Naive thymus-derived CD4-positive, alpha-beta T cell (primary cell): ENCODE measurements at regions not wholly inside any gene's neighbourhood (a gene's known extent, or its start where the extent isn't known, plus 50 kb on each side); places are given as distances from the start of the nearest gene placed in this dataset.

ENCODE experiments used
- ATAC-seq: fragments of 150-1000 bp; cut with Tn5 transposase; 2 replicates; pipeline ENCODE4 v1.10.0; 2021; ENCODE audit warnings: mild to moderate bottlenecking, moderate library complexity
- CTCF ChIA-PET: fragments of 350-600 bp; sonication (Branson Sonifier 250); formaldehyde crosslinking; loops from one replicate; lab custom pipeline; 2021; ENCODE audit warnings: antibody characterized with exemption; lab: Charles Lee
- POLR2A ChIA-PET: fragments of 350-600 bp; sonication (Branson Sonifier 250); formaldehyde crosslinking; loops from one replicate; lab custom pipeline; 2021; ENCODE audit warnings: antibody characterized with exemption, inconsistent platforms; lab: Charles Lee
- DNase-seq, 9 donors: peaks; one replicate each; pipeline versions ENCODE4 v3.0.0 to v3.0.0-alpha.2; 2020 to 2022; ENCODE audit warnings: mixed read lengths in 1 of 9
- H3K27ac ChIP-seq: one replicate; pipeline ENCODE4 v1.7.0; 2013; ENCODE audit warnings: mild to moderate bottlenecking, low read depth, low read length, moderate library complexity
- H3K27me3 ChIP-seq, 2 donors: one replicate each; pipeline ENCODE4 v1.7.0; 2013; ENCODE audit warnings: low read length in 2 of 2, mild to moderate bottlenecking in 2 of 2, moderate library complexity in 2 of 2; ENCODE audit not compliant: control insufficient read depth in 2 of 2, insufficient read depth in 2 of 2
- H3K36me3 ChIP-seq, 3 experiments: 1 replicate in 2 of 3; 2 replicates in 1 of 3; pipeline ENCODE4 v1.7.0; 2013; ENCODE audit warnings: low read length in 3 of 3, mild to moderate bottlenecking in 3 of 3, moderate library complexity in 1 of 3; ENCODE audit not compliant: insufficient read depth in 3 of 3, control insufficient read depth in 2 of 3
- H3K4me1 ChIP-seq, 2 donors: one replicate each; pipeline ENCODE4 v1.7.0; 2013; ENCODE audit warnings: low read length in 2 of 2, mild to moderate bottlenecking in 2 of 2, moderate library complexity in 1 of 2; ENCODE audit not compliant: control insufficient read depth in 2 of 2, insufficient read depth in 2 of 2
- H3K4me3 ChIP-seq: 2 replicates; pipeline ENCODE4 v1.7.0; 2013; ENCODE audit warnings: mild to moderate bottlenecking, low read length
- H3K9me3 ChIP-seq, 3 experiments: 1 replicate in 2 of 3; 2 replicates in 1 of 3; pipeline ENCODE4 v1.7.0; 2013; ENCODE audit warnings: low read length in 3 of 3; ENCODE audit not compliant: control insufficient read depth in 2 of 3
- H3K27ac Mint-ChIP-seq, 9 donors: one replicate each; pipeline ENCODE4 v1.8.0; 2020 to 2022; ENCODE audit warnings: mixed read lengths in 9 of 9, mild to moderate bottlenecking in 8 of 9, moderate library complexity in 5 of 9, inconsistent platforms in 2 of 9
- H3K27me3 Mint-ChIP-seq, 5 donors: one replicate each; pipeline ENCODE4 v1.8.0; 2021 to 2022; ENCODE audit warnings: mixed read lengths in 5 of 5, mild to moderate bottlenecking in 1 of 5
- H3K36me3 Mint-ChIP-seq, 5 donors: one replicate each; pipeline ENCODE4 v1.8.0; 2020 to 2022; ENCODE audit warnings: mixed read lengths in 5 of 5, mild to moderate bottlenecking in 3 of 5, inconsistent platforms in 1 of 5
- H3K4me1 Mint-ChIP-seq, 7 donors: one replicate each; pipeline ENCODE4 v1.8.0; 2020 to 2022; ENCODE audit warnings: mixed read lengths in 7 of 7, mild to moderate bottlenecking in 3 of 7, inconsistent platforms in 1 of 7
- H3K4me3 Mint-ChIP-seq, 10 donors: one replicate each; pipeline ENCODE4 v1.8.0; 2020 to 2022; ENCODE audit warnings: mild to moderate bottlenecking in 10 of 10, mixed read lengths in 10 of 10, moderate library complexity in 6 of 10, inconsistent platforms in 2 of 10
- H3K9me3 Mint-ChIP-seq, 11 donors: one replicate each; pipeline ENCODE4 v1.8.0; 2020 to 2022; ENCODE audit warnings: mixed read lengths in 11 of 11, mild to moderate bottlenecking in 4 of 11, inconsistent platforms in 1 of 11, moderate library complexity in 1 of 11
- intact Hi-C, 2 donors: fragments of 100-400 bp; cut with micrococcal nuclease; formaldehyde crosslinking; loops; one replicate each; pipeline ENCODE4 v1.15.1; 2023

- no peak overlapping the region for H3K27ac Mint-ChIP-seq
These were observed 96.4 kb upstream of the DCD start for GRCh38 chr12:54744590-54744989.

GRCh38 chr12:54740882-54741281 lies 92.7 kb upstream of the DCD start:
- no peak overlapping the region for H3K27ac ChIP-seq
- no peaks in the 10 kb centered on the region for H3K9me3 ChIP-seq
- peak; percentile 72 for ATAC-seq
- DNase-seq, result peak in 6 of 9 donors; percentile 26 to 69 (median 52)
- Mint-ChIP-seq H3K36me3 (peaks cover 0 to 54% (median 7%) of the 10 kb centered on the region in 5 donors), H3K27ac (peak overlapping the region; percentile 16 to 81 (median 57)), H3K27me3 (peaks cover 0 to 18% (median 0%) of the 10 kb centered on the region in 5 donors), H3K4me3 (peak overlapping the region; percentile 0 to 71 (median 56)), H3K4me1 (peaks cover 29 to 89% (median 72%) of the 10 kb centered on the region in 7 donors), H3K9me3 (peaks cover 0 to 40% (median 7%) of the 10 kb centered on the region in 11 donors)
- intact Hi-C loops, result no loop called here
- no peaks in the 10 kb centered on the region for H3K27me3 ChIP-seq
- CTCF ChIA-PET, result interaction anchor here (0.6 to 3.2 kb wide), 7 partner anchors 9 to 489 kb away, joined by 3 to 18 read pairs (median 5); no protein-coding TSS in a partner anchor
- peaks cover 44 to 51% of the 10 kb centered on the region in 2 donors for H3K4me1 ChIP-seq
- H3K36me3 ChIP-seq, result no peaks in the 10 kb centered on the region
- no peak overlapping the region for H3K4me3 ChIP-seq
- POLR2A ChIA-PET, result interaction anchor here (0.7 to 2.9 kb wide), 3 partner anchors 108 to 255 kb away, joined by 3 to 15 read pairs (median 3); no protein-coding TSS in a partner anchor

More at GRCh38 chr12:54744590-54744989, 96.4 kb upstream of the DCD start:
- no peak overlapping the region for H3K27ac ChIP-seq
- no peak for ATAC-seq
- H3K4me1 ChIP-seq, result peaks cover 38 to 41% of the 10 kb centered on the region in 2 donors
- ChIA-PET CTCF (interaction anchor here (0.7 to 2.4 kb wide), 8 partner anchors 18 to 327 kb away, joined by 3 to 8 read pairs (median 6); no protein-coding TSS in a partner anchor), POLR2A (interaction anchor here (0.7 to 1.2 kb wide), 2 partner anchors 13 to 231 kb away, joined by 3 read pairs; no protein-coding TSS in a partner anchor)
- H3K36me3 ChIP-seq, result no peaks in the 10 kb centered on the region
- Mint-ChIP-seq H3K36me3 (peaks cover 0 to 34% (median 0%) of the 10 kb centered on the region in 5 donors), H3K4me3 (no peak overlapping the region), H3K4me1 (peaks cover 18 to 64% (median 46%) of the 10 kb centered on the region in 7 donors), H3K27me3 (peaks cover 0 to 14% (median 0%) of the 10 kb centered on the region in 5 donors), H3K9me3 (peaks cover 0 to 17% (median 0%) of the 10 kb centered on the region in 11 donors)
- no peaks in the 10 kb centered on the region for H3K27me3 ChIP-seq
- no peaks in the 10 kb centered on the region for H3K9me3 ChIP-seq
- H3K4me3 ChIP-seq, result no peak overlapping the region
- intact Hi-C loops, result no loop called here
- no peak for DNase-seq

DNA sequence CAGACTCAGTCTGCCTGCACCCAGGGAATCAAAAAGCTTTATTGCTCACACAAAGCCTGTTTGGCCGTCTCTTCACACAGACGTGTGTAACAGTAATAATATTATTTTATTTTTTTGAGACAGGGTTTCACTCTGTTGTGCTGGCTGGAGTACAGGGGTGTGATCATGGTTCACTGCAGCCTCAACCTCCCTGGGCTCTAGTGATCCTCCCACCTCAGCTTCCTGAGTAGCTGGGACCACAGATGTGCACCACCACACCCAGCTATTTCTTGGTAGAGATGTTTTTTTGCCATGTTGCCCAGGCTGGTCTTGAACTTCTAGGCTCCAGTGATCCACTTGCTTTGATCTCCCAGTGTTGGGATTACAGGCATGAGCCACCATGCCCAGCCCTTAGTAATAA lies 88.4 kb upstream of the DCD start:
- Histone ChIP-seq H3K4me1 (peaks cover 25 to 32% of the 10 kb centered on the region in 2 donors), H3K4me3 (no peak overlapping the region), H3K27me3 (no peaks in the 10 kb centered on the region), H3K36me3 (no peaks in the 10 kb centered on the region), H3K27ac (no peak overlapping the region), H3K9me3 (no peaks in the 10 kb centered on the region)
- ATAC-seq (no peak), DNase-seq (no peak)
- intact Hi-C loops, result no loop called here
- peaks cover 19 to 68% (median 56%) of the 10 kb centered on the region in 7 donors for H3K4me1 Mint-ChIP-seq
- POLR2A ChIA-PET, result interaction anchor here (0.7 to 1.6 kb wide), 4 partner anchors 13 to 291 kb away, joined by 3 to 7 read pairs (median 4); partner anchors contain the start of gene TESPA1
- H3K4me3 Mint-ChIP-seq, result peak overlapping the region in 9 of 10 donors; percentile 2 to 52 (median 42)
- H3K27ac Mint-ChIP-seq, result peak overlapping the region in 8 of 9 donors; percentile 12 to 82 (median 70)
- peaks cover 0 to 19% (median 0%) of the 10 kb centered on the region in 5 donors for H3K27me3 Mint-ChIP-seq
- peaks cover 0 to 43% (median 8%) of the 10 kb centered on the region in 5 donors for H3K36me3 Mint-ChIP-seq
- CTCF ChIA-PET, result interaction anchor here (0.7 to 2.2 kb wide), 7 partner anchors 12 to 335 kb away, joined by 3 to 6 read pairs (median 3); no protein-coding TSS in a partner anchor
- H3K9me3 Mint-ChIP-seq, result peaks cover 0 to 32% (median 10%) of the 10 kb centered on the region in 11 donors

DNA sequence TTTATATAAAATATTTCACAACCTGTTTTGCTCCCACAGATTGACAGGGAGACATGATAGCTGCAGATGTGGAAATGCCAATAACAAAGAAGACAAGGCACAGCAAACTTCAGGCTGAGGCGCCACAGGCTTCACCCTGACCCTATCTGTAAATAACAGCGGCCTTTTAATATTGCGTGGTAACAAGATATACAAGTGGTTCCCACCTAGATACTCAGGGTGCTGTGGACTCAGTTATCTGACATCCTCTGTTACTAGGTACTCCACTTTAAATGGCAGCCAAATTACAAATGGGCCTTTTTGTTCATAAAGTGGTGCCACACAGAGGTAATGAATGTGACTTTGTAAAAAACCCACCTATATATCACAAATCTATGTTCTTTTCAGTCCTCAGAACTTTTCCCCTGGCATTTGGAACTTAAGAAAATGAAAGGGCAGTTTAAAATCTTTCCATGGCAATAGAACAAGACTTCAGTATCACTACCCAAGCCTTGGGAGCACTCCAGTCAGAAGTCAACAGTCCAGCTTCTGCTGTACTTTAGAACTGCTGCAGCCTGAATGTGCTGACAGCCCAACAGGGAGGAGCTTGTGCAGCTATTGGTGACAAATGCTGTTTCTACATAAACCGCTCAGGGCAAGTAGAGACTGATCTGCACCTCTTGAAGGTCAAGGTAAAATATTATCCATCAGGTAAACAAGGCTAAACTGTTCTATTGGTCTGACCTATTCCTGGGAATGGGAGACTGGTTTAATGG lies 86.2 kb upstream of the DCD start:
- ATAC-seq (no peak), DNase-seq (no peak)
- no peaks in the 10 kb centered on the region for H3K36me3 ChIP-seq
- CTCF ChIA-PET, result interaction anchor here (1.0 to 1.3 kb wide), 3 partner anchors 9 to 224 kb away, joined by 3 to 4 read pairs (median 4); no protein-coding TSS in a partner anchor
- H3K9me3 ChIP-seq, result no peaks in the 10 kb centered on the region
- H3K36me3 Mint-ChIP-seq, result peaks cover 0 to 29% (median 7%) of the 10 kb centered on the region in 5 donors
- no peak overlapping the region for H3K4me3 ChIP-seq
- H3K27ac Mint-ChIP-seq, result peak overlapping the region in 1 of 9 donors; percentile 36
- peak overlapping the region in 2 of 10 donors; percentile 15 to 56 for H3K4me3 Mint-ChIP-seq
- peaks cover 5 to 50% (median 35%) of the 10 kb centered on the region in 7 donors for H3K4me1 Mint-ChIP-seq
- intact Hi-C loops, result no loop called here
- H3K27me3 ChIP-seq, result no peaks in the 10 kb centered on the region
- POLR2A ChIA-PET, result interaction anchor here (1.3 kb wide), 1 partner anchor 232 kb away, joined by 3 read pairs; no protein-coding TSS in a partner anchor
- peaks cover 0 to 20% (median 0%) of the 10 kb centered on the region in 5 donors for H3K27me3 Mint-ChIP-seq
- H3K4me1 ChIP-seq, result peaks cover 10 to 18% of the 10 kb centered on the region in 2 donors
- no peak overlapping the region for H3K27ac ChIP-seq
- H3K9me3 Mint-ChIP-seq, result peaks cover 0 to 28% (median 10%) of the 10 kb centered on the region in 11 donors

DNA sequence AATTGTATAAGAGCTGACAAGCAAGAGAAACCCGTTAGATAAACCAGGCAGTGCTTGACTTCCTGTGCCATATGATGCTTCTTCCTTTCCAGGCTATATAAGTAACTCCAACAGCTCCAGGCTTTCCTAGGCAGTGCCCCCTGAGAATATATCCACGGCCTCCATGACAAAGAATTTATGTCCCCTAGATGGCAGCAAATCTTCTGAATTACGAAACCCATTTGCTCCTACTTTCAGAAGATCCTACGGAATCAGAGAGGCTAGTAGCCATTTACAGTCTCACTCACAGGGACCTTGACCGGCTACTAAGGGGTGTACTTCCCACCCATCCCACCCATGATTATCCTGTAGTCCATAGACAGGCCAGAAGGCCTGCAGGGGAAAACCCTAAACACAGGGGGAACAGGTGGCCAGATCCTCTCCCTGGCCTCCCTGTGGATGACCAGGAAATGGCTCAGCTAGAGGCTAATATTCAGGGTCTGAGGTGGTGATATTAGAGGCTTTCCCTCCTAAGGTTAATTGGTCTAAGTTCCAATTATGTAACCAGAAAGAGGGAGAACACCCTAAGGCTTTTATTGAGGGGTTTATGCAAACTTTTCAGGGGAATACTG lies 77.2 kb upstream of the DCD start:
- H3K27ac Mint-ChIP-seq, result no peak overlapping the region
- ATAC-seq (no peak), DNase-seq (no peak)
- peaks cover 0 to 27% (median 8%) of the 10 kb centered on the region in 5 donors for H3K27me3 Mint-ChIP-seq
- no peak overlapping the region for H3K4me3 ChIP-seq
- H3K9me3 Mint-ChIP-seq, result peaks cover 0 to 1% (median 0%) of the 10 kb centered on the region in 11 donors
- intact Hi-C loops, result loop anchor here in 1 of 2 donors (1.0 kb wide), 2 partner anchors 24 to 129 kb away; partner anchors contain the start of gene MUCL1
- H3K4me3 Mint-ChIP-seq, result no peak overlapping the region
- no peaks in the 10 kb centered on the region for H3K36me3 Mint-ChIP-seq
- H3K9me3 ChIP-seq, result no peaks in the 10 kb centered on the region
- H3K27me3 ChIP-seq, result no peaks in the 10 kb centered on the region
- H3K4me1 Mint-ChIP-seq, result peaks cover 2 to 34% (median 14%) of the 10 kb centered on the region in 7 donors
- H3K4me1 ChIP-seq, result no peaks in the 10 kb centered on the region
- no peak overlapping the region for H3K27ac ChIP-seq
- ChIA-PET CTCF (interaction anchor here (0.5 to 2.4 kb wide), 16 partner anchors 9 to 347 kb away, joined by 3 to 33 read pairs (median 6); partner anchors contain the start of gene MUCL1), POLR2A (interaction anchor here (0.7 to 1.5 kb wide), 4 partner anchors 24 to 347 kb away, joined by 3 to 5 read pairs (median 4); no protein-coding TSS in a partner anchor)
- H3K36me3 ChIP-seq, result no peaks in the 10 kb centered on the region
